H1 (cell line): ENCODE measurements at regions not wholly inside any gene's neighbourhood (a gene's known extent, or its start where the extent isn't known, plus 50 kb on each side); places are given as distances from the start of the nearest gene placed in this dataset.

Source experiments
- BACH1 ChIP-seq: IDR thresholded peaks from 2 replicates; pipeline ENCODE4 v1.6.1; 2012; ENCODE audit warnings: low read length, improper control_type of control experiment
- CBX8 ChIP-seq: fragments of 300-800, 300-1000 bp; sonication (generic); IDR thresholded peaks from 2 replicates; pipeline ENCODE4 v1.7.1; 2016; ENCODE audit warnings: low read depth, low read length, borderline replicate concordance
- CTCF ChIP-seq, 3 experiments: IDR thresholded peaks; 1 replicate in 2 of 3; 2 replicates in 1 of 3; pipeline versions ENCODE4 v1.5.1 to v1.6.1; 2011; ENCODE audit warnings: low read length in 3 of 3, mild to moderate bottlenecking in 3 of 3, inconsistent platforms in 2 of 3, low read depth in 1 of 3, moderate library complexity in 1 of 3; ENCODE audit not compliant: insufficient read depth in 1 of 3; ENCODE audit errors: control extremely low read depth in 1 of 3
- EZH2 ChIP-seq: fragments of 200-600 bp; sonication (generic); IDR thresholded peaks from 2 replicates; pipeline ENCODE4 v1.7.1; 2012; ENCODE audit warnings: low read depth, mild to moderate bottlenecking, moderate library complexity, low read length, inconsistent platforms; ENCODE audit not compliant: severe bottlenecking
- JUND ChIP-seq: IDR thresholded peaks from 2 replicates; pipeline ENCODE4 v1.6.1; 2011; ENCODE audit warnings: mild to moderate bottlenecking, improper control_type of control experiment, low read length
- POLR2A ChIP-seq, 2 experiments: IDR thresholded peaks; 1 replicate in 1 of 2; 2 replicates in 1 of 2; pipeline ENCODE4 v1.6.1; 2011; ENCODE audit warnings: low read depth in 2 of 2, low read length in 2 of 2, mild to moderate bottlenecking in 2 of 2; ENCODE audit errors: control extremely low read depth in 1 of 2
- SIX5 ChIP-seq: IDR thresholded peaks from 2 replicates; pipeline ENCODE4 v1.6.1; 2011; ENCODE audit warnings: mild to moderate bottlenecking, low read depth, low read length
- SP1 ChIP-seq: IDR thresholded peaks from 2 replicates; pipeline ENCODE4 v1.6.1; 2011; ENCODE audit warnings: low read depth, low read length
- TAF1 ChIP-seq: IDR thresholded peaks from 2 replicates; pipeline ENCODE4 v1.6.1; 2011; ENCODE audit warnings: mild to moderate bottlenecking, low read depth, low read length
- YY1 ChIP-seq: IDR thresholded peaks from 2 replicates; pipeline ENCODE4 v1.6.1; 2011; ENCODE audit warnings: low read depth, mild to moderate bottlenecking, low read length

GRCh38 chr7:49245062-49245461, 320.7 kb downstream of the CDC14C start:
- TF ChIP-seq JUND, result no peak
- TF ChIP-seq CTCF (IDR thresholded peaks at IDR 0.05; ENCODE audit: control extremely low read depth in 1 of 3, insufficient read depth in 1 of 3, low read depth in 1 of 3, low read length in 3 of 3), result no peak
- TF ChIP-seq POLR2A (IDR thresholded peaks at IDR 0.05; ENCODE audit: control extremely low read depth in 1 of 2, low read depth in 2 of 2, low read length in 2 of 2), result no peak
- no peak for TF ChIP-seq TAF1
- no peak for TF ChIP-seq YY1
- no peak for TF ChIP-seq EZH2
- TF ChIP-seq BACH1, result no peak
- no peak for TF ChIP-seq SIX5
- no peak for TF ChIP-seq SP1
- no peak for TF ChIP-seq CBX8
